ENCODE measurements at regions not wholly inside any gene's neighbourhood (a gene's known extent, or its start where the extent isn't known, plus 50 kb on each side); places are given as distances from the start of the nearest gene placed in this dataset.

DNA sequence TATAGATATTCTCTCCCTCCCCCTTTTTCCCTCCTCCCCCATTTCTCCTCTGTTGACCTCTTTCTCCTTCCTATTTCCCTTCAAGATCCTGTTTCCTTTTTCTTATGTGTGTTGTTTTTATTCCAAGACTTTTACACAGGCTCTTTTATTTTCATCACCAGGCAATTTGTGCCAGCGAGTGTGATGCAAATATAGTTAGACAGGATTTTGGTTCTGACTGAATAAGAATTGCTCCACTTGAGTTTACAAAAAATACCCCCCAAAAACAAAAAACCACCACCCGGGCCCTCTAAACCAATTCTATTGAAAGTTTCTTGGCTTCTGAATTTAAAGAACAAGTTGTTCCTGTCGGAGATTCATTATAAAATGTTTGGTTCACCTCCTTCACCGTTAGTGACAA lies 50.9 kb upstream of the MAPK4 start:
- FAIRE-seq, result no peak
- DNase-seq (ENCODE audit: insufficient read length, low spot score), result no peak
- TF ChIP-seq, protein P1, sequence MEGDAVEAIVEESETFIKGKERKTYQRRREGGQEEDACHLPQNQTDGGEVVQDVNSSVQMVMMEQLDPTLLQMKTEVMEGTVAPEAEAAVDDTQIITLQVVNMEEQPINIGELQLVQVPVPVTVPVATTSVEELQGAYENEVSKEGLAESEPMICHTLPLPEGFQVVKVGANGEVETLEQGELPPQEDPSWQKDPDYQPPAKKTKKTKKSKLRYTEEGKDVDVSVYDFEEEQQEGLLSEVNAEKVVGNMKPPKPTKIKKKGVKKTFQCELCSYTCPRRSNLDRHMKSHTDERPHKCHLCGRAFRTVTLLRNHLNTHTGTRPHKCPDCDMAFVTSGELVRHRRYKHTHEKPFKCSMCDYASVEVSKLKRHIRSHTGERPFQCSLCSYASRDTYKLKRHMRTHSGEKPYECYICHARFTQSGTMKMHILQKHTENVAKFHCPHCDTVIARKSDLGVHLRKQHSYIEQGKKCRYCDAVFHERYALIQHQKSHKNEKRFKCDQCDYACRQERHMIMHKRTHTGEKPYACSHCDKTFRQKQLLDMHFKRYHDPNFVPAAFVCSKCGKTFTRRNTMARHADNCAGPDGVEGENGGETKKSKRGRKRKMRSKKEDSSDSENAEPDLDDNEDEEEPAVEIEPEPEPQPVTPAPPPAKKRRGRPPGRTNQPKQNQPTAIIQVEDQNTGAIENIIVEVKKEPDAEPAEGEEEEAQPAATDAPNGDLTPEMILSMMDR (IDR thresholded peaks at IDR 0.05; ENCODE audit: insufficient read depth, missing control alignments), result no peak

All from D721Med (cell line).